Inflammatory macrophage (primary cell): ENCODE measurements at regions not wholly inside any gene's neighbourhood (a gene's known extent, or its start where the extent isn't known, plus 50 kb on each side); places are given as distances from the start of the nearest gene placed in this dataset.

ENCODE experiments used
- DNase-seq, 2 donors: peaks; one replicate each; pipeline ENCODE4 v3.0.0-alpha.2; 2020 to 2022

DNA sequence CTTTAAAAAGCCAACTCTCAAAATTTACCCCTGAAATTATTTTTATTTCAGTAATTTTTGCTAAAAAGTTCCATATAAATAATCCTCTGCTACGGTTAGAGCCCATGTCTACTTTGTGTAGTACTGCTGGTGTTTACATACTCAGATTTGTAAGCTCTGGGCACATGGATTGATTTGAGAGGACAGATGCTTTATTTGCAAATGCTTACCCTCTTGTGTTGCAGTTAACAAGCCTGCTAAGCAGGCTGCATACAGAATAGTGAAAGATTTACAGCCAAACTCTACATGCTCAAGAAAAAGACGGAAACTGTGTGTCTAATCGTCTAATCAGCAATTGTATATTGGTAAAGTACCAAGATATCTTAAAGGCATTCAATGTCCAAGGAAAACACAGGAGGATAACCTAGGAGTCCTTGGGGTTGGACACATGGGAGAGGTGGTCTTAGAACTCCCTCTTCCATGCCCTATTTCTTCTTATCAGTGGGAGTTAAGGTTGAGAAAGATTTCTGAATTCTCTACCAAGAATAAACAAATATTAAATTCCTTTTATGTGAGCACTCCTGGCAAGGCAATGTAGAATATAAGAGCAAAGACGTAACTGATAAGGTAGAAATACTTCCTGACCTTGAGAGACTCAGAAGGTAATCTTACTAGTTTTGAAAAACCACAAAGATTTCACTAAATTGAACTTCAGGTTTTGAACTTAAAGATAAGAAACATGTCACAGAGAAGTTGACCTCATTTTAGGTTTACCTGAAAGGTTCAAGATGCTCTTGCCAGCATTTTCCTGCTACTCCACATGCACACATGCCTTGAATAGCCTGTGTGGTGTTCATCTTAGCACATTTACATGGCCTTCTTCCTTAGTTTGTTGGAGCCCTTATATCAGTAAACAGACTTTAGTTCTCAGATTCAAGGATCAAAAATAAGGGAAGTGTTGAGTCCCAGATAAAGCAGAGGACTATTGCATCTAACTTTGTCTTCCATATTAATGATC is 1216.5 kb downstream of the SORCS3 start:
- DNase-seq: no peak

- no peak for DNase-seq
These were observed 1214.7 kb downstream of the SORCS3 start for GRCh38 chr10:105855791-105856190.

GRCh38 chr10:105844676-105845570 is 1203.8 kb downstream of the SORCS3 start:
- DNase-seq: no peak

GRCh38 chr10:105844241-105844640 is 1203.2 kb downstream of the SORCS3 start:
- DNase-seq: no peak

- no peak for DNase-seq
These were observed 1202.7 kb downstream of the SORCS3 start for GRCh38 chr10:105843786-105844185.

DNA sequence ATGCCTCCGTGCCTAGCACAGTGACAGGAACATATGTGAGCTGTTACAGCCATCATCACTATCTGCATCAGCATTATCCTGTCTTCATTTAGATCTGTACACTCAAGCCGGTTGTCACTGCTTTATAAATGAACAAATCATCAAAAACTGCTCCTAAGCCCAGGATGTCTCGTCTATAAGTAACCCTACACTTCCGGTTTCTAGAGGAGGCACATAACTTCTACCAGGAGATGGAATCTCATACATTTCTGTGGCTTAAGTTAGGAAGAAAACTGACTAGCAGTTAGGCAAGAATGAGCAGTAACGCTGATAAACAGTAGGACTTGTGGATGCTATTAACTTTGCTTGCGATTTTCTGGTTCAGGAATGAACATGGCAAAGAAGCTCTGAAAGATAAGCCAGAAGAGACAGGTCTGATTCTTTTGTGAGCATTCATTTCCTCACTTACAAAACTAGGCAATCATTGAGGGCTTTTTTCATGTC is 1199.2 kb downstream of the SORCS3 start:
- no peak for DNase-seq

- DNase-seq: no peak
These were observed 1197.3 kb downstream of the SORCS3 start for GRCh38 chr10:105838392-105838791.

DNA sequence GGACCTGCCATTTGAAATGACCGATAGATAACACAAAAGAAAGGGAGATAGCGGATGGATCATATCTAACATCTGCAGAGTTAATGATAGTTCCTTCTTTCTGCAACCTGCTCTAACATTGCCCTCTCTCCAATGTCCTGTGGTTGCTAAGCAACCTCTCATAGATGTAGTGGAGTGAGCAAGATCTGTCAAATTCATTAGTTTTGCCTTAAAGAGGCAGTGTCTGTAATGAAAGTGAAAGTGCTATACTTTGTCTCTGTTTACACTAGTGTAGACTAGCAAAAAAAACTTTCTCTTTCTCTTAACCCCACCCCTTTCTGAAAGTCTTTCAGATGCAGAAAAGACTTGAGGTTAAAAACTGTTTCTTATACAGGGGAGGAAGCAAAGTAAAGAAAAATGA is 1196.9 kb downstream of the SORCS3 start:
- peak in 1 of 2 donors; percentile 2 for DNase-seq

DNA sequence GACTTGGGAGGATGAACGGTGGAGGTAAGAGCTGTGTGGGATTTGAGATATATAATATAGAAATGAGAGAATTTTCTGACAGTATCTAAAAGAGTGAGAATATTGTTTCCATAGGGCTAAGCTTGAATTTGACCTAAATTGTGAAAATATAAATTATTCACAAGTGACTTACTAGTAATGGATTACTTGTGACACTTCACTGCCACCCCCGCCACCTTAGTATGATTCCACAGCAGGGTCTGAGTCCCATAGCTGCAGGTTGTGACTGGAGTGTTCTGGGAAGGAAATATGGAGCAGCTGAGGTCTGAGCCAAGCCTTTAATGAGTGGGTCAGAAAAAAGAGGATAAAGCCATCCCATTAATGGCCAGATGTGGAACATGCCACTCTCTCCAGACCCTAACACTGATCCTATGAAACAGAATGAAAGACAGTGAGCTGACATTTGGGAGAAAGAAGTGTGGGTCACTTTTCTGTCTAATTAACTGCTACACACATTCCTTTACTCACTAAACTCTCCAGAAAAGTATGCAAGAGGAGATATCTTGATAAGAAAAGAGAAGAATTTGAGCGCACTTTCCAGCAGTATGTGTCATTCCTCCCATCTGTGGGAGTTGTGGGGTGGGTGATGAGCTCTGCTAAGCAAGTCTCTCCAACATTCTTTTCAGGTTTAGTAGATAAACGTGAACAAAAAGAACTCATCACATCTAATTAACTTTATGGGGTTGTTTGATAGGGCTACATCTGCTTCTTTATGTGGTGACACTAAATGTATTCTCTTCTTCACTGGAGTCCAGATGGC is 1193.4 kb downstream of the SORCS3 start:
- no peak for DNase-seq

DNA sequence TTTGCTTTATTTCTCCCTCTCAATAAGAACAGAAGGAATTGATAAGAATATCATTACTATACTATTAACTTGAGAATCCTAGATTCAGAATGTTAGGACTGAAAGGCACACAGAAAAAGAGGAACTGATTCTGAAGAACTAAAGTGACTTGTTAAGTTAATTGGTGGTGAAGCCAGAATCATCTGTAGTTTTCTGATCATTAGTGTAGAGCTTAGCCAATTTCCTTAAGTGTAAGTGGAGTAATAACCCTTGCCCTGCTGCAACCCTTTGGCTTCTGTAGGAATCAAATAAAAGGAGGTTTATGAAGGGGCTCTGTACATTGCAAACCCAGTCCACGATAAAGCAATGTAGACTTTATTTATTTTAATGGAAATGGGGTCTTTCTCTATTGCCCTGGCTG is 1186.0 kb downstream of the SORCS3 start:
- no peak for DNase-seq

GRCh38 chr10:105807935-105808587 is 1167.0 kb downstream of the SORCS3 start:
- DNase-seq: peak; percentile 14 to 57

DNA sequence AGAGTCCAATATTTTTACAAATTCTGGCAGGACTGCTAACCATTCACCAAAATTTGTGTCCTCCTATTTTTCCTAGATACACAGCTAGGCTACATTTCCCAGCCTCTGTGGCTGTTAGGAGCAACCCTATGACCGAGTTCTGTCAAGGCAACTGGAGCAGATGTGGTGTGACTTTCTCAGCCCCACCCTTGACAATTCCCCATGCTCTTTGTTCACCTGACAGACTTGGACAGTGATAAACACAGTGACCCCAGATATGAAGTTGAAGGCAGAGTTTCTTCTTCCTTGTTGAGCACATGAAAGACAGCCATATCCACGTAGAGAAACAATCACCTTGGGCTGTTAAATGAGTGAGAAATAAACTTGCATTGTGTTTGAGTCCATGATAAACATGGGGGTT is 1162.1 kb downstream of the SORCS3 start:
- DNase-seq: no peak

DNA sequence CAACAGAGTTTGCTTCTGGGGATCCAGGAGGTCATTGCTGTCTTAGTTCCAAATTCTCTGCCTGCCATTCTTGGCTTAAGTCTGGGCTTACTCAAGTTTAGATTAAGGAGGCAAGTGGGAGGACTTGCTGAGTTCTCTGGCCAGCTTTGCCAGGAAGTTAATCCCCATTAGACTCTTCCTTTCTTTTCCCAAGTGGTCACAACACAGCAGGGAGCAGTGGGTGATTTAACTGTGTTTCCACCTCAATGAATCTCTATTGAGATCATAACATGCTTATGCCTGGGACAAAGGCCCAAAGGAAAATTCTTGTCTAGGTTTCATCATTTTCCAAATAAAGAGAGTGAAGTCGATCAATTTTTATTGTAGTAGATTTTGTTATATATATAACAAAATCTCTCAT is 1159.6 kb downstream of the SORCS3 start:
- DNase-seq: no peak

DNA sequence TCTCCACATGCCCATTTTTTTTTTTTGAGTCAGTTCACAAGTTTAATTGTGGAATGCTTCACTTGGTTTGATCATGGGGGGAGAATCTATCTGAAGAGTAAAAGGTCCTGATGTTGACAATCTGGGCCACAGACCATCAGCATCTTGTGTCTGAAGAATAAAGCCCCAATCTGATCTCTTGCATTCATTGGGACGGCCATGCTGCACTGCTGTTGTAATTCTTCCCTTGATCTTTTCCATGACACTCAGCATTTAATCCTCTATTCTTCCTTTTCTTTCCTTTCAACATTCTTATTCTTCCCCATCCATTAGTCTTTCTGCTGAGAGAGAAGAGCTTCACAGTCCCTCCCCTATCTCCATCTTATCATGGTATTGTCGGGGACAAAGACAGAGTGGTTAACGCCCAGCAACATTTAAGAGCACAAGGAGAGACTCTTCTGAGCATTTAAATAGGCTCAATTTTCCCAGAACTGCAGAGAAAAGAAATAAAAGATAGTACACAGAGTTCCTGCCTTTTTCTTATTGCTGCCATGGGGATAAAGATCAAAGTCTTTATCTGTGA is 1157.3 kb downstream of the SORCS3 start:
- DNase-seq: no peak

DNA sequence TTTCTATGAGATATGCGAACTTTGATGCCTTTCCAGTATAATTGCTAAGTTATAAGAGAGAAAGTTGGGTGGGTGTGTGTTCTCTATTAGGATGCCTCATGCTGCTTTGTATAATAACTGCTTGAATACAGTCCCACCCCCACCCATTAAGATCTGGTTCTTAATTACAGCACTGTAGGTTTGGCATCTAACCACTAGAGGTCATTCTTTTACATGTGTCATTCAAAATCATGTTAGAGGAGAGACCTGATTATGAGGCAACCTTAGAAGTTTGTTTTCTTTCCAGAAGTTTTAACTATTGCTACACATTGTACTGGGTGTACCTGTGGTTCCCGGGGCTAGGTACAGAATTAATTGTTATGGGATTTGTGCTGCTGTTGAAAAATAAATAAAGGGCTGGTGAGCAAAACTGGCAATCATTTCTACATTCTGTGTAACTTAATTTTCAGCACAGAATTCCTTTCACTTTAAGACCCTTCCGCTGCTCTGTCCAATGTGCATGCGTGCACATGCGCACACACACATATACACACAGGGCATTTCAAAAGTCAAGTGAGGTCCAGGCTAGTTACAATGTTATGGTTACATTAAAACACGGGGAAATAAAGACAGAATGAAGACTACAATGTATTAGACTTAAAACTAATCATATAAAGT is 1156.3 kb downstream of the SORCS3 start:
- DNase-seq: peak in 1 of 2 donors; percentile 33

- DNase-seq: no peak
These were observed 1152.0 kb downstream of the SORCS3 start for GRCh38 chr10:105793071-105793470.

GRCh38 chr10:105785721-105786120 is 1144.6 kb downstream of the SORCS3 start:
- DNase-seq: no peak

DNA sequence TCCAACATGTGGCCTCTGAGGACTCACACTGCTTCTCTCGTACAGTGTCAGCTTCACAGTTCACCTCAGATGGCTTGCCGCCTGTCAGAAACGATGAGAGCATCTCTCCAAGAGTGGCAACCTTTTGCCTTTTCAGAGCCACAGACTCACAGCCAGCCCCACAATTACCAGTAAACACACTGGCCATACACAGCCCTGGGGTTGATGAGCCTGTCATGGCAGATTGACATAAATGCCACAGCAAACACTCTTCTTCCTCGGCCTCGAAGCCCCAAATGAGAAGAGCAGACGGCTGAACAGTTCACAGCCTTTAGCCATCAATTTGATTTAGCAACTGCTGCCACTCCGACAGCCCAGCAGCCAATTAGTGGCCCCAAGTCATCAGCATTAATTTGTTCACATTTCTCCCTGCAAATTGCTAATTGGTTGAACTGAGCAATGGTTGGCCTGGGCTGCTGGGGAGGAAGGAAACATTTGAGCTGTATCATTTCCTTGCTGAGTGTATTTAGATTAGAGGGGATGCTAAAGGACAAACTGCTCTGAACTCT is 1142.9 kb downstream of the SORCS3 start:
- DNase-seq: no peak

GRCh38 chr10:105774881-105775280 is 1133.8 kb downstream of the SORCS3 start:
- no peak for DNase-seq

DNA sequence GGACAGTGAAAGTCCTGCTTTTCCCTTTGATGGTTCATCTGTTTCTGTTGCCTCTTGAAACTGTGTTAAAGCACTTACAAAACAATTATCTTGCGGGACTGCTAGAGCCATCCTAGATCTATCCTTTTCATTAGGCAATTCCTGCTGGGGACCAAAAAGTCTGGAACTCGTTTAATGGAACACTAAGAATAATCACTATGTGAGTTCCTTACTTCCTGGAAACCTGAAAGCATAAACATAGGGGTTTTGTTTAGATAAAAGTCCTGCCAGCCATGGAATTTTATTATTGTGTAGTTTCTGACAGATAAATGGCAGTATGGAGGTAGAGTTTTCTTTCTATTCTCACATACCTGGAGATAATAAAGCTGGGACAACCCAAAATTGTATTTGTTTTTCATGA is 1133.3 kb downstream of the SORCS3 start:
- no peak for DNase-seq
